Common myeloid progenitor, CD34-positive (primary cell): ENCODE measurements at regions not wholly inside any gene's neighbourhood (a gene's known extent, or its start where the extent isn't known, plus 50 kb on each side); places are given as distances from the start of the nearest gene placed in this dataset.

Source experiments
- CTCF ChIA-PET: fragments of 350-600 bp; sonication (Branson Sonifier 250); formaldehyde crosslinking; loops from one replicate; lab custom pipeline; 2021; ENCODE audit warnings: antibody characterized with exemption; lab: Charles Lee
- POLR2A ChIA-PET: fragments of 350-600 bp; sonication (Branson Sonifier 250); formaldehyde crosslinking; loops from one replicate; lab custom pipeline; 2021; ENCODE audit warnings: antibody characterized with exemption; lab: Charles Lee
- DNase-seq, 3 donors: peaks; one replicate each; pipeline versions ENCODE4 v3.0.0 to v3.0.0-alpha.2; 2013
- H3K27ac ChIP-seq, 2 experiments: 1 replicate in 1 of 2; 2 replicates in 1 of 2; pipeline ENCODE4 v1.7.0; 2013; ENCODE audit warnings: inconsistent platforms in 2 of 2, low read length in 2 of 2, mild to moderate bottlenecking in 2 of 2, low read depth in 1 of 2, moderate library complexity in 1 of 2; ENCODE audit not compliant: severe bottlenecking in 2 of 2, insufficient read depth in 1 of 2, poor library complexity in 1 of 2
- H3K27me3 ChIP-seq, 5 experiments: replicated peaks in 2 of 5; 1 replicate in 3 of 5; 2 replicates in 2 of 5; pipeline versions ENCODE4 v1.6.1 to v1.7.0; 2013; ENCODE audit warnings: low read length in 4 of 5, mild to moderate bottlenecking in 2 of 5, moderate library complexity in 2 of 5, inconsistent platforms in 1 of 5; ENCODE audit not compliant: insufficient read depth in 5 of 5, control insufficient read depth in 4 of 5
- H3K36me3 ChIP-seq, 4 experiments: 1 replicate in 2 of 4; 2 replicates in 2 of 4; pipeline versions ENCODE4 v1.6.1 to v1.7.0; 2013; ENCODE audit warnings: low read length in 3 of 4, control low read depth in 1 of 4, mild to moderate bottlenecking in 1 of 4; ENCODE audit not compliant: control insufficient read depth in 4 of 4, insufficient read depth in 4 of 4
- H3K4me1 ChIP-seq, 4 experiments: 1 replicate in 3 of 4; 2 replicates in 1 of 4; pipeline versions ENCODE4 v1.6.1 to v1.7.1; 2013; ENCODE audit warnings: low read length in 3 of 4, mild to moderate bottlenecking in 3 of 4, control low read depth in 1 of 4, inconsistent platforms in 1 of 4, moderate library complexity in 1 of 4; ENCODE audit not compliant: control insufficient read depth in 4 of 4, insufficient read depth in 4 of 4; ENCODE audit errors: control extremely low read depth in 1 of 4
- H3K4me3 ChIP-seq, 7 experiments: 1 replicate in 4 of 7; 2 replicates in 3 of 7; pipeline versions ENCODE4 v1.5.1 to v1.7.0; 2013; ENCODE audit warnings: mild to moderate bottlenecking in 7 of 7, low read length in 6 of 7, moderate library complexity in 6 of 7, inconsistent platforms in 2 of 7, low read depth in 2 of 7, control low read depth in 1 of 7; ENCODE audit not compliant: insufficient read depth in 4 of 7, control insufficient read depth in 1 of 7; ENCODE audit errors: extremely low read depth in 1 of 7
- H3K9me3 ChIP-seq, 5 experiments: 1 replicate in 4 of 5; 2 replicates in 1 of 5; pipeline versions ENCODE4 v1.6.1 to v1.7.1; 2013; ENCODE audit warnings: low read length in 4 of 5, mild to moderate bottlenecking in 2 of 5, inconsistent platforms in 1 of 5, low read depth in 1 of 5, moderate library complexity in 1 of 5; ENCODE audit not compliant: control insufficient read depth in 4 of 5, insufficient read depth in 2 of 5; ENCODE audit errors: control extremely low read depth in 1 of 5
- WGBS: methylation state at CpG from one replicate; pipeline ENCODE4 v1.1.5; 2013; ENCODE audit not compliant: insufficient coverage; 5-methylcytosine and 5-hydroxymethylcytosine counted together

DNA sequence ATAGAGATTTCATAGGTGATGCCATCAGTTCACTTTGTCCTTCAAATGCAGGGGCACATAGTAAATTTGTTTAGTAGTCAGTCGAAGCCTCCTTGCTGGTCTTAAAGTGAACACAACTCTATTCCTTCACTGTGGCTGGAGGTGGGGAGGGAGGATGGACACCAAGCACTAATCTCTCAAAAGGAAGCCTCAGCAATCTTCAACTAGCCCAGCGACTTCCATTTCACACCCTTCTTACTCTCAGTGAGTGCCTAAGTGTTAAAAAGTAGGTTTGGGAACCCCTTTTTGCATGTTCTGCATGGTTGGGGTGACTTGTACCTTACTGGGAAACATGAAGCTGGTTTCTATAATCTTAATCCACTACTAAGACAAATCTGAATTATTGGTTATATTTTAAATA, 96.0 kb upstream of the GUCY1A1 start:
- ChIA-PET CTCF (interaction anchor here (1.2 kb wide), 1 partner anchor 8 kb away, joined by 3 read pairs; no protein-coding TSS in a partner anchor), POLR2A (interaction anchor here (0.6 kb wide), 1 partner anchor 32 kb away, joined by 4 read pairs; no protein-coding TSS in a partner anchor)
- no peak for DNase-seq
- Histone ChIP-seq H3K27ac (no peak overlapping the region), H3K27me3 (no peaks in the 10 kb centered on the region), H3K9me3 (peaks cover 0 to 1% (median 0%) of the 10 kb centered on the region in 5 experiments), H3K36me3 (no peaks in the 10 kb centered on the region), H3K4me1 (no peaks in the 10 kb centered on the region), H3K4me3 (no peak overlapping the region)
- no CpG with 5 or more reads among the region's 2 CpGs for WGBS

DNA sequence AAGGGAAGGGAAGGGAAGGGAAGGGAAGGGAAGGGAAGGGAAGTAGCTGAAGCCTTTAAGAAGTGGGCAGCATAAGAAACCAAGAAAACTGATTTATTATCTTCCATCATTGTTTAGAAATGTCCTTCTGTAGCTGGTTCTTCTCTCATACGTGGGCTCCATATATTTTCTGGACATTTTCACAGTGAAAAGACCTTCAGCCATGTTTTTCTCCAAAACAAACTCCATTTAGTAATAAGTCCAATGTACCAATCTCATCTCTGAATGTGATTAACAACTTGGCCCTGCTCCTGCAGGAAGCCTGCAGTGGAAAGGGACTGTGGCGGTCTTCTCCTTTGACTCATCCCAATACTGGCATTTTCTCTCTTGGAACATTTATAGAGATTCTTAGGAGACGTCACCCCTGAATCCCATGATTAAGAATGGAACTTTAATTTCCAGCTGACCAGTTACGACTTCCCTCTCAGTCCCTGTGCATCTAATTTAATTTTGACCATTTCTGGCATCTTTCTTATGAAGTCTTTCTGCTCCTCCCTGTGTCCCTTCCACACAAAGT, 96.6 kb upstream of the GUCY1A1 start:
- no peaks in the 10 kb centered on the region for H3K27me3 ChIP-seq
- H3K9me3 ChIP-seq = peaks cover 0 to 1% (median 0%) of the 10 kb centered on the region in 5 experiments

GRCh38 chr4:155569471-155569870, 97.2 kb upstream of the GUCY1A1 start:
- Histone ChIP-seq H3K36me3 (no peaks in the 10 kb centered on the region), H3K27ac (no peak overlapping the region), H3K9me3 (peaks cover 0 to 1% (median 0%) of the 10 kb centered on the region in 5 experiments), H3K4me3 (no peak overlapping the region), H3K27me3 (no peaks in the 10 kb centered on the region), H3K4me1 (no peaks in the 10 kb centered on the region)
- ChIA-PET POLR2A (no interaction called here), CTCF (interaction anchor here (1.2 to 1.7 kb wide), 2 partner anchors 9 kb away, joined by 3 to 4 read pairs; no protein-coding TSS in a partner anchor)
- WGBS = 93% methylated on average over 2 of the region's 3 CpGs
- DNase-seq = no peak

More for the DNA sequence above, 96.6 kb upstream of the GUCY1A1 start:
- 100% methylated on average over 3 of the region's 4 CpGs for WGBS
- H3K36me3 ChIP-seq = no peaks in the 10 kb centered on the region
- H3K27ac ChIP-seq = no peak overlapping the region
- CTCF ChIA-PET = interaction anchor here (1.2 to 1.7 kb wide), 2 partner anchors 9 kb away, joined by 3 to 4 read pairs; no protein-coding TSS in a partner anchor
- POLR2A ChIA-PET = no interaction called here
- no peak overlapping the region for H3K4me3 ChIP-seq
- DNase-seq = no peak
- H3K4me1 ChIP-seq = no peaks in the 10 kb centered on the region

DNA sequence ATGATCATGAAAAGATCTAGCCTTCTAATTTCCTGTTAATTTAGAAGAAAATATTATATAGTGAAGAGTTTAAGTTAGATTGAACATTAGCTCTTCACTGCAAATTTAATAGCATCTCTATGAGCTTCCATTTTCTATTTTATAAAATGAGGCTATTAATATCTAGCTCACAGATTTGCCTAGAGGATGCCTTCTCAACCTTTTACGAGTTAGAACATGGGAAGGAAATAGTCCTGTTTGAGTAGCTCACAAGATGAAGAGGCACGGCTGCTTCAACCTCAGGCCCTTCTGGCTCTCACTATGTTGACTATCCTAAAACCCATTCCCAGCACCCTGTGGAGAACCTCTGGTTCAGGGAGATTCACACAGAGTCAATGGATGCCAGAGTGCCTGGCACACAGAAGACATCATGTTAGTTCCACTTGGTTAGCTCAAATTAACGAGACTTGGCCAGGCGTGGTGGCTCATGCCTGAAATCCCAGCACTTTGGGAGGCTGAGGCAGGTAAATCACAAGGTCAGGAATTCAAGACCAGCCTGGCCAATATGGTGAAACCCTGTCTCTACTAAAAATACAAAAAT, 97.9 kb upstream of the GUCY1A1 start:
- no peak overlapping the region for H3K4me3 ChIP-seq
- no peak overlapping the region for H3K27ac ChIP-seq
- H3K9me3 ChIP-seq = peaks cover 0 to 1% (median 0%) of the 10 kb centered on the region in 5 experiments
- WGBS = 100% methylated on average over 3 of the region's 4 CpGs
- H3K4me1 ChIP-seq = peaks cover 0 to 5% (median 3%) of the 10 kb centered on the region in 4 experiments
- H3K27me3 ChIP-seq = no peaks in the 10 kb centered on the region
- no peak for DNase-seq
- POLR2A ChIA-PET = no interaction called here
- no peaks in the 10 kb centered on the region for H3K36me3 ChIP-seq
- CTCF ChIA-PET = interaction anchor here (0.6 to 1.7 kb wide), 2 partner anchors 8 to 218 kb away, joined by 3 to 4 read pairs; no protein-coding TSS in a partner anchor

GRCh38 chr4:155566354-155566753, 100.3 kb upstream of the GUCY1A1 start:
- Histone ChIP-seq H3K27me3 (no peaks in the 10 kb centered on the region), H3K4me1 (peaks cover 0 to 7% (median 4%) of the 10 kb centered on the region in 4 experiments), H3K36me3 (no peaks in the 10 kb centered on the region), H3K27ac (no peak overlapping the region), H3K4me3 (no peak overlapping the region), H3K9me3 (no peaks in the 10 kb centered on the region)
- DNase-seq = no peak
- POLR2A ChIA-PET = no interaction called here
- 100% methylated on average over 1 of the region's 1 CpG for WGBS
- CTCF ChIA-PET = no interaction called here

DNA sequence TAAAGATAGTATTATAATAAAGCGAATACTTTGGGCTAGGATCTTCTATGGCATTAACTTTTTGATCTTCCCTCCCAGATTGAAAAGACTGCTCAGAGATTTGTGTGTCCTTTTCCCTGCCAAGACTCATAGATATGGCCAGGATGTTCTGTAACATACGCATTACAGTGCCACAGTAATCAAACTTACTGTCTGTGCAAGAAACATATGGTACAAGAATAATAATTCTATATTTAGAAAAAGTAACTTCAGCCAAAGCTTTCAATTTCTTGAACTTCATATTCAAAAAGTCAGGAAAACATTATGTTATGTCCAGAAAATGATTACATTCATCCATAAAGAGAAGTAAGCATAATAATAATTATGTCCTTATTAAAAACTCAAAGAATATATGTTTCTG, 100.9 kb upstream of the GUCY1A1 start:
- Histone ChIP-seq H3K9me3 (no peaks in the 10 kb centered on the region), H3K27me3 (no peaks in the 10 kb centered on the region), H3K36me3 (no peaks in the 10 kb centered on the region), H3K4me3 (no peak overlapping the region), H3K27ac (no peak overlapping the region), H3K4me1 (peaks cover 0 to 7% (median 4%) of the 10 kb centered on the region in 4 experiments)
- WGBS = no CpG with 5 or more reads among the region's 2 CpGs
- ChIA-PET CTCF (no interaction called here), POLR2A (no interaction called here)
- no peak for DNase-seq

- no peak for DNase-seq
- no peak overlapping the region for H3K4me3 ChIP-seq
- WGBS = no CpG with 5 or more reads among the region's 1 CpG
- H3K27me3 ChIP-seq = no peaks in the 10 kb centered on the region
- no peak overlapping the region for H3K27ac ChIP-seq
- peaks cover 0 to 7% (median 4%) of the 10 kb centered on the region in 4 experiments for H3K4me1 ChIP-seq
- no peaks in the 10 kb centered on the region for H3K36me3 ChIP-seq
- CTCF ChIA-PET = interaction anchor here (1.1 kb wide), 1 partner anchor 20 kb away, joined by 3 read pairs; no protein-coding TSS in a partner anchor
- POLR2A ChIA-PET = no interaction called here
- H3K9me3 ChIP-seq = no peaks in the 10 kb centered on the region
Measured at GRCh38 chr4:155565330-155565729, 101.3 kb upstream of the GUCY1A1 start.
